Daoy (cell line): ENCODE measurements at regions not wholly inside any gene's neighbourhood (a gene's known extent, or its start where the extent isn't known, plus 50 kb on each side); places are given as distances from the start of the nearest gene placed in this dataset.
"Not testable (repeated sequence)": the region's sequence is repeated elsewhere in the genome, so short reads cannot be mapped to it uniquely, and the experiment has no call there.

ENCODE experiments used
- DNase-seq: peaks from one replicate; pipeline ENCODE4 v3.0.0-alpha.2; 2015; ENCODE audit warnings: low read depth

DNA sequence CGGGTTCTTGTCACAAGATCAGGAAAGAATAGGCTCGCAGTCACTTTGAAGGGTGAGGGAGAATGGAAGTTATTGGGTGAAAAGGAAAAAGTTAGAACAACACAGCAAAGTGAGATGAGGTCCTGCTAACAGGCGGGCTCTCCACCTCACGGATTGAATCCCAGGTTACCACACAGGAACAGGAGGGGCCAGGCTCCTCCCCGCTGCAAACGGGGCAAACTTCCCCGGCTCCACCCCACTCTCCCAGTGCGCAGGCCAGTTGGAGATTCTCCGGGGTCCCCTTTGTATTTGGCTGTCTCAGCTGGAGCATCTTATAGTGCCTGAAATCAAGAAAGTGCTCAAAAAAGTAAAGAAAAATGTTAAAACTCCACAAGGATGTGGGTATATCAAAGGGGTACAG, 78.3 kb upstream of the IPO5 start:
- DNase-seq, result peak; percentile 47

DNA sequence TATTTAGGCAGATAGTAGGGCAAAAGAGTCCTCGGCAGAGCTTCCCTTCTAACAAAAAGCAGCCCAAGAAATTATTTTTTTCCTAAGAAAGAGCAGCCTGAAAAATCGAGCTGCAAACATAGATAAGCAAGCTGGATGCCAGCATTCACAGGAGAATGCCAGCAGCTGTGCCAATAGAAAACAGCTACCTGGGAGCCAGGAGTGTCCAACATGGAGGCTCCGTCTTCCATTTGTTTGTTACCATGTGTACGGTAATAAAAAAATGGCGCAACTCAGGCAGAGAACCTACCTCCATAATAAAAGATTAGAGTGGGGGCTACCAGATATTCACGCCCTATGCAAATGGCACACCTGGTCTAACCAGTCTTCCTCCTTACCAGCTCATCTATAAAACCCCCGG, 77.6 kb upstream of the IPO5 start:
- DNase-seq, result no peak

DNA sequence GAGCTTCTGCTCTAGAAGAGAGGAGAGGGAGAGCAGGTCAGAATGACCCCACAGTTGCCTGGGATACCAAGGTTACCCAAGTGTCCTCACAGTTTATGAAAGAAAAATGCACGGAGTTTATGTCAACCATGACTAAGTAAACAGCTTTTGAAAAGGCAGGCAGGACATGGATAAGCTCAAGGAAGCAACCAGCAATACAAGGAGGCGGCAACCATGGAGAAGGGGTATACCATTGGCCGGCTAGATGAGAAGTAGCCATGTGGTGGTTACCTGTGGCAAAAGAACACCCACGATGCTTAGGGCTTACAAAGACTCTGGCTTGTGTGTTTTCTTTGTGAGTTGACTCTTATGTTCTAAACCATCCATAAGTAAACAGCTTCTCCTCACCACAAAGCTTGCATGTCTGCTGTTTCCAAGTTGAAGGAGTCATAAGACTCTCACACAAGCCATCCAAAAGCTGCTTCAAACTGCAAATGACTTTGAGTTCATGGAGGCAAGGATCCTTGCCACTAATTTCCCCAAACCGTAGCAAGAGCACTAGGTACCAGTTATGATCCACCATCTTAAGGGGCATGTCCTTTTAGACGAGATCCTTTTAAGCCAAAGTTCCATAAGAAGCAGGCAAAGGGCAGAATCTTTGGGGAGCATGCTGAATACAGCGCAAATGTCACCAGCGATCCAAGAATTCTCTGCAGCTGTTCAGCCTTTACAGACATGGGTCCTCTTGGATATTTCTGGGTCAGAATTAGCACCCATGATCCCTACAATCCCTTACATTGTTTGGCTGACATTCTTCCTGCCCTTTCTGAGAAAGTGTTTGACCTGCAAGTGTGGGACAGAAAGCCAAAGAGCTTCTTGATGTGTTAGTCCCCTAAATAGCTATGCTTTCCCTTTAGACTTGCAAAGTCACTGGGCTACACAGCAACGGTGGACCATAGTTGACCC, 74.8 kb upstream of the IPO5 start:
- no peak for DNase-seq

DNA sequence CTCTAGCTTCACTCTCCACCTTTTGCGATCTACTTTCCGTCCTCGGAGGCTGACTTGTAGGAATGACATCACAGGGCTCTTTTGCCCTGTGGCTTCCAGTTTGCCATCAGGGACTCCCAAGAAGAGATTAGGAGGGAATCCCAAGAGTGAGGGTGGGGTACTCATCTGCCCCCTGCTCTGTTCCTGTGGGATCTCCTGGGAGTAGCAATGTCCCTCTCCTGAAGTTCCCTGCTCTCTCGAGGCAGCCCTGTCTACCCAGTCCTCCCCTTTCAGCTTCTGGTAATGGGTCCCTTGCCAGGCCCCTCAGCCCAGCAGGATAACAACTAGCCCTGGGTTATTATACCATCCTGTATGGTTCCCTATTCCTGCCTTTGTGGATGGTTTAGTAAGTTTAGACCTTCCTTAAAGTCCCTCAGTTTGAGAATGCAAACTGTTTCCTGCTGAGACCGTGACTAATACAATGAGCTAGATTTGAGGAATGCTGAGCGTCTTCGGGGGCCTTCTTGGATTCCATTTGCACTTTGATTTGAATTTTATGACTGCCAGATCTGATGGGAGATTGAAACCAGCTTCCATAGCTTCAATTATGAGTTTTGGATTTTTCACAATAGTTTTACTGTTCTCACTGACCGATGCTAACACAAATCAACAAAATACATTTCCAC, 73.7 kb upstream of the IPO5 start:
- DNase-seq, result peak; percentile 74

DNA sequence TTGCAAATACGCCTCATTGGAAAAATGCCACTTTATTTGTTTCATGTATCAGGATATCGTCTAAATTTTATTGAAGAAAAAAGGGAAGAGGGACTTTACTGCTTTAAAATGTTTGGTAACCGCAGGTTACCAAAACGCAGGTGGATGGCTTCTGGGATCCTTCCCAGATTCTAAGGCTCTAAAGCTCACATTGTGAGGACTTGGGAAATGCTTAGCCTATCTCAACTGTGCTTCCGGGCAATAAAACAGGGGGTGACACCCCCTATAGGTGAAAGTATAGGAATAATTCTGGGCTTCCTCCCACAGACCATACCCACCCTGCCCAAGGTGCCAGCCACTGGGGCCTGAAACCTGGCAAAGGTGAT, 73.2 kb upstream of the IPO5 start:
- peak; percentile 4 for DNase-seq

DNA sequence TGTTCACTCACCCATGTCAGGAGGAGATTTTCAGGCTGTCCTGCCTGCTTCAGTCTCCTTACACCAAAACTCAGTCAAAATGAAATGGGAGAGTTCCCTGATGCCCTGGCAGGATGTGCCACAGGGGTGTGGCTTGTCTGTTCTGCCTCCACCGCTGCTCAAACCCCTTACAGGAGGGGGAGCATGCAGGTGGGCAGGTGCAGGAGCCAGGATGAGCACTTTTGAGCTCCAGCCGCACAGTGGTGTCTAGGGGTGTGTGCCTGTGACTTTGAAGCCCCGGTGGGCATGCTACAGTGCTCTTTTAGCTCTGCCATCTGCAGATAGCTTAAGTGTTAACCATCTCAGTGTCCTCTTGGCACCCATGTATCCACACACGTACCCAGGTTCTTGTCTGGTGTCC, 71.9 kb upstream of the IPO5 start:
- DNase-seq, result no peak

DNA sequence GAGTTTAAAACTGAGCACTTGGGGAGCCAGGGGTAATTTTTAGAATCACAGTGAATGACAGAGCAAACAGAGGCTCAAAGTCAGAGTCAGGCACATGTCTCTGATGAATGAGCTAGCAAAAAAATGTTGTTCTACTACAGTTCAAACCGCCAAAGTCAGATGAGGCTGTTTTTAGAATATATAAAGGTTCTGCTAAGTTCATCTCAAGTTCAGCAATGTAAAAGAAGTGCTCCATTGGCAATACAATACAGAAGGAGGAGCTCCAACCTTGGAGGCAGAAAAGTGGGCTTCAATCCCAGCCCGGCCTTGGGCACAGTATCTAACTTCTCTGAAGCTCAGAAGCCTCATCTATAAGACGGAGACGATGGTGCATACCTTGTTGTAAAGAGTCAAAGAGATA, 70.1 kb upstream of the IPO5 start:
- no peak for DNase-seq

DNA sequence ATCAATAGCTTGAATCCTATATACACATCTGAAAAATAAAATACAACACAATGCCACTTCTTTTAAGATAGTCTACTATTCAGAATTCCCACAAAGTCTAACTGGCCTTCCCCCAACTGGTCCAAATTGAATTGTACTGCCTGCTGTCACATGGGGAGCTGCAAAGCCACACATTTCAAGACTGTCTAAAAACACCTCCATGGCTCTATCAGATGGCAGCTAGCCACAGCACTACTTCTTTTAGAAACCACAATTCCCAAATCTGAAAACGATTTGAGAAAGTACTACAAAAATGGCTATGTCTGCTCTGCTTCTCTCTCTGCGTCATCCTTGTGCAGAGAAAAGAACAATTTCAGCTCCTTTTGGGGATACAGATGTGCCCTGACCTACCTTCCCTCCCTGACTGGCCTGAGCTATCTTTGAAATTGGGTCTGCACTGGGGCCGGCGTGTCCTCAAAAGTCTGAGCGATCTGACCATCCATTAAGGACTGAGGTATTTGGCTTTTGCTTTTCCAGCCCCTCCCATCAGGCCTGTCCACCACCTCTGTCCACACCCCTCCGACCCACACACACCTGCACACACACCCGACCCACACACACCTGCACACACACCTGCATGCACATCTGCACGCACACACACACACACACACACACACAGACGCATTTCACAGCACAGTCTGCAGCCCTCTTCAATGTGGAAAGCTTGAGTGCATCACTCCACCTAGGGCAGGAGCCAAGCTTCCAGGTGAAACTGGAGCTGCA, 68.6 kb upstream of the IPO5 start:
- DNase-seq, result no peak

DNA sequence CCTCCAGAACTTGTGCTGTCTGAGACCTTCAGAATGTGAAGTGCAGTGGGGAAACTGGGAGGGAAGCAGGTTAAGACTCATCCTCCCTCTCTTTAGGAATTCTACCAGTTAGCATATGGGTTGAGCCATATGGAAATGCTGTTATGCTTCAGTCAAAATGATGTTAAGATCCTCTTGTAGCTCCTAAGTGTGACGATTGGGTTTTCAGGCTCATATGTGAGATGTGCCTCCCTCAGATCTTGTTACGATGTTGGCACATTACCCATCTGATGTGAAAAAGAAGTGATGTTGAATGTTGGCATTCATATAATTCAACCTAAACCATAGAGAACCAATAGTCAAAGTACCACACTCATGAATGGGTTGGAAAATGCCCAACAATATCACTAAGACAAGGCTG, 67.8 kb upstream of the IPO5 start:
- DNase-seq, result no peak

DNA sequence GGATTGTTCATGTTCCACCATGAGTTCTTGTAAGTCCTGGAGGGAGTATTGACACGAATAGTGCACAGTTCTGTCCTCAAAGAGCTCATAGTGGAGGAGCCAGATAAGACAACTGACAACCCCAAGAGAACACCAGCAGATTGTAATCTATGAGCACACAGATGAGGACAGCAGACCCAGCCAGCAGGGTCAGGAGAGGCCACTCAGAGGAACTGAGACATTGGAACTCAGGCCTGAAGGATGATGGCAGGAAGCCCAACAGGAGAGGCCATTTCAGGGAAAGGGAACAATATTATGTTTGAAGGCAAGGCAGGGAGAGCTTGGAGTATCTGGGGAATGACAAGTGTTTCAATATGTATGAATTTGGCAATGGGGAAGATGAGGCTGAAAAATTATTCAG, 63.7 kb upstream of the IPO5 start:
- DNase-seq, result no peak

DNA sequence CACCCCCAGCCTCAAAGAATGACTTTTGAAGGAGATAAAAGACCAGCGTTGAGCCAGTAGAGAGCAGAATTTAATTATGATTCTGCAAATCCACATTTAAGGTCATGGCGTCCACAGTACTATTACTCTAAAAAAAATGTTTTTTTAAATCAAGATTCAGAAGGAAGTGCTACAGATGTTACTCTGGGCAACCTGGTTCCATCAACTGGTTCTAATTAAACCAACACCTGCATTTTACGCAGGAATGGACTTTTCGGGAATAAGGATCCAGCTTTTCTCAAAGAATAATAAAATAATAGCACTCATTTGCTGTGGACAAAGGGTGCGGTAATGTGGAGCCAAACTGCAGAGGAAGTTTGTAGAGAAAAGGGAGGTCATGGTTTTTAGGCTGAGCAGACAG, 62.9 kb upstream of the IPO5 start:
- no peak for DNase-seq

DNA sequence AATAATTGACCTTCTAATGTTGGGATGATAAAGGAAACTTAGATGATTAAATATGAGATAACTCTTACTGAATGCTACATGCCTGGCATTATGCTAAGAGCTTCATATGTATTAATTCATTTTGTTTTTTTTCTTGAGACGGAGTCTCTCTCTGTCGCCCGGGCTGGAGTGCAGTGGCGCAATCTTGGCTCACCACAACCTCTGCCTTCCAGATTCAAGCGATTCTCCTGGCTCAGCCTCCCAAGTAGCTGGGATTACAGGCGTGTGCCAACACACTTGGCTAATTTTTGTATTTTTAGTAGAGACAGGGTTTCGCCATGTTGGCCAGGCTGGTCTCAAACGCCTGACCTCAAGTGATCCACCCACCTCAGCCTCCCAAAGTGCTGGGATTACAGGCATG, 61.5 kb upstream of the IPO5 start:
- not testable (repeated sequence) for DNase-seq

DNA sequence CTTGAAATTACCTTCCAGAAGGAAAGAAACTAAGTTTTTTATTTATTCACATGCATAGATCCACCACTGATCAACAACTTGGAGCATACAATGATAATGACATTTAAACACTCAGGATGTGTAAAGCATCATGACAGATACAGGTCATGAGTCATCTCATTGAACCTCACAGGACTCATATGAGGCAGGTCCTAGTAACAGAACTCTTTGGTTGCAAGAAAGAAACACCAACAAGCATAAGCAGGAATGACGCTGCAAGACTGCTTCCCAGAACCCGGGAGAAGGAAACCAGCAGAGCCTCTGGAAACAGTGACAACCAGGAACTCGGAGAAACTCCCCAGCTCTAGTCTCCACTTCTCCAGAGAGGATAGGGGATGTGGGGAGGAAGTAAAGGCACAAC, 60.8 kb upstream of the IPO5 start:
- peak; percentile 25 for DNase-seq

DNA sequence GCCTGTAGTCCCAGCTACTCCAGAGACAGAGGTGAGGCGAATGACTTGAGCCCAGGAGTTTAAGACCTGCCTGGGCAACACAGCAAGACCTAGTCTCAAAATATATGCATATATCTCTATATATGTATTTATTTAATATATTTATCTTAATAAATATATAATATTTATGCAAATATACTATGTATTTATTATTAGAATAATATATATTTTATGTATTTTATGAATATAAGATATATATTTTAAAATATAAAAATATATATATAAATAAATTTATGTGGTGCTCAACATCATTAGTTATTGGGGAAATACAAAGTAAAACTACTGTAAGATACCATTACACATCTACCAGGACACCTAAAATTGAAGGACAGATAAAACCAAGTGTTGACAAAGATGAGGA, 58.1 kb upstream of the IPO5 start:
- no peak for DNase-seq

DNA sequence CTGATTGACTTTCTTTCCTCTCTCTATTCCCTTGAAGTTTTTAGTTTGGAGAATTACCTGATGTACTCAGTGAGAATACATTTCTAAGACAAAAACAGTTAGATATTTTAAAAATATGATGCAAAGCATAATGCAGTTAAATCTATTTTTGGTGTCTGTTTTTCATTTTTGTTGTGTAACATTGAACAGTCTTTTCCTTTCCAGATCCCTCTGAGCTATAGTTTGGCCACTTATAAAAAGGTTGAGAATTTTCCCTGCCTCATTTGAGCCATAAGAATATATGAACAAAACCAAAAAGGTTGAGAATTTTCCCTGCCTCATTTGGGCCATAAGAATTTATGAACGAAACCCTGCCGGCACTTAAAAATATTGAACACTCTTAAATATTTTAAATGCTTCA, 57.0 kb upstream of the IPO5 start:
- DNase-seq, result no peak

DNA sequence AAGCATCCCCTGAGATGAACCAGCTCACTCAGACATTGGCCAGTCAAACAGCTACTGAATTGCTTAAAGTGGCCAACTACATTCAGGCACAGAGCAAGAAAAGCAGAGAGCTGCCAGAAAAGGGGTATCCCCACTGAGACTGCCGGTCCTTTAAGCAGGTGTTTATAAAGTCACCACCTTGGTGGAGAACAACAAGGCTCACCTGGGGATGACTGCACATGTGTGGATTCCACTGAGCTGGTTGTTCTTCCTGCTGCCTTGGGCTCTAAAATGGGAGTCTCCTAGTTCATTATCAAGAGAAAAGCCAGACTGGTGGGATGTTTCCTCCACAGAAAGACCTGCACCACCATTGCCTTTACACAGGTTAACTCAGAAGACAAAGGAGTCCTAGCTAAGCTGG, 51.8 kb upstream of the IPO5 start:
- DNase-seq, result no peak
